ENCODE measurements at regions not wholly inside any gene's neighbourhood (a gene's known extent, or its start where the extent isn't known, plus 50 kb on each side); places are given as distances from the start of the nearest gene placed in this dataset.

GRCh38 chr6:14031516-14031915 lies 86.1 kb upstream of the CD83 start:
- ChIA-PET CTCF (interaction anchor here (0.7 to 1.2 kb wide), 4 partner anchors 9 to 35 kb away, joined by 3 to 6 read pairs (median 4); no protein-coding TSS in a partner anchor), POLR2A (interaction anchor here (0.6 kb wide), 1 partner anchor 85 kb away, joined by 3 read pairs; no protein-coding TSS in a partner anchor)
- TF ChIP-seq CTCF (IDR thresholded peaks at IDR 0.05; ENCODE audit: control extremely low read depth, extremely low read depth, low read depth, missing control alignments), result no peak
- DNase-seq (ENCODE audit: extremely low spot score), result no peak

DNA sequence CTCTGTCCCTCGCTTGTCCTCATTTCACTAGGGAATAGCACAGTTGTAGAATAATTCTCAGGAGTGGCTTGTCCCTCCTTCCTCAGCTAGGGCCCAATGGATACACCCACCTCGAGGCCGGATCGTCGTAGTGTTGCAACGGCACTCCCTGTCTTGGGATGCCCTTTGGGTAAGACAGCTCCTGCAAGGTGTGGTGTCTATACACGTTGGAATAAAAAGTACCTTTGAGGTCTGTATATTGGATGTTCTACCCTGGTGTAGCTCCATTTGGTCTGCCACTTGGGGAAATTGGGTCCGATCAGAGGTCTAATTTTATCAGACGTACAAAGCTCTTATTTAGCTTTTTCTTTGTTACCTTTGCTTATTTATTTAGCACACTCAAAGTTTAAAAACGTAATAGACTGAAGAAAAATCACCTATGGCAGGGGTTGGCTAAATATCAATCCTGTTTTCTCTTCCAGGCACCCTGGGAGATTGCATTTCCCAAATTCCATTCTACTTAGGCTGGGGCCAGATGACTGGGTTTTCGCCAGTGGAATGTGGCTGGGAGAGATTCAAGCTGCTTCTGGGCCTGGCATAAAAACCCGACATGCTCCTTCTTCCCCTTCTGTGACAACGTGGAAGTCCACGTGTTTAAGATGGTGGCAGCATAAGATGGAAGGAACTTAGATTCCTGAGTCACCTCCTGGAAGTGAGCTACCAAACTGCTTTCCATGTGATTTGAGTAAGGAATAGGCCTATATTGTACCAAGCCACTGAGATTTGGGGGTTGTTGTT lies 82.3 kb upstream of the CD83 start:
- POLR2A ChIA-PET, result no interaction called here

DNA sequence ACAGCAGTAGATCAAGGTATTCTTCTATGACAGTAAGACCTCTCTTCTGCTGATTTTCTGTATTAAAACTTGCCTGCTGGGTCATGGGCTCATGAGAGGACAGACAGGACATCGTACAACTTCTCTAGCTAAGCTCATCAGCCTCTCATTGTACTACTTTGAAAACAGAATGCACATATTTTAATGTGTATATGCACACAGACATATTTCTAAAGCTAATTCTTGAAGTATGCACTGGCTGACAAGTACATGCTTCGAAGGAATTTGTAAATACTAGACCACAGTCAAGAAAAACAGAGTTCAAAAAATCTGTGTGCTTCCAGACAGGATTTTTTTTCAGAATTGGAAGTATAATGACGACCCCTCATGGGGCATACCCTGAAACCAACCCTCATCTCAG lies 81.7 kb upstream of the CD83 start:
- no peak for DNase-seq (ENCODE audit: extremely low spot score)
- ChIA-PET CTCF (interaction anchor here (1.1 to 6.7 kb wide), 5 partner anchors 8 to 144 kb away, joined by 3 to 81 read pairs (median 11); no protein-coding TSS in a partner anchor), POLR2A (no interaction called here)
- TF ChIP-seq CTCF (IDR thresholded peaks at IDR 0.05; ENCODE audit: control extremely low read depth, extremely low read depth, low read depth, missing control alignments), result no peak

More for the DNA sequence above, 82.3 kb upstream of the CD83 start:
- DNase-seq (ENCODE audit: extremely low spot score), result no peak
- no peak for TF ChIP-seq CTCF (IDR thresholded peaks at IDR 0.05; ENCODE audit: control extremely low read depth, extremely low read depth, low read depth, missing control alignments)
- CTCF ChIA-PET, result interaction anchor here (1.1 to 6.7 kb wide), 5 partner anchors 9 to 143 kb away, joined by 3 to 81 read pairs (median 11); no protein-coding TSS in a partner anchor

DNA sequence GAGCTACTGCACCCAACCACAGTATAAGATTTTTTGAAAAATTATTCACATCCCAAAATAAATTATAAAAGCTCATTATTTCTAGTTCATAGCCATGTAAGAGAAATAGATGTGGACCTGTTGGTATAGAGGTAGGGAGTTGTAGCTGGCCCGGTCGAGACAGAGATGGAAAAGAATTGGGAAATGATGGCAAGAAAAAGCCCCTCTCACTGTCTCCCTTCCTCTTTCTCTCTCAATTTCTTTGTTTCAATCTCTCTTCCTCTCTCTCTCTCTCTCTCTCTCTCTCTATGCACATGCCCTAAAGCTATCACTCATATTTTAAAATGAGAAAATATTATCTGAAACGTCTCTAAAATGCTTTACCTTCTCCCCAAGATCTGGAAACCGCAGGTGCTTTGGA lies 80.7 kb upstream of the CD83 start:
- no peak for TF ChIP-seq CTCF (IDR thresholded peaks at IDR 0.05; ENCODE audit: control extremely low read depth, extremely low read depth, low read depth, missing control alignments)
- ChIA-PET POLR2A (interaction anchor here (0.7 kb wide), 1 partner anchor 162 kb away, joined by 6 read pairs; no protein-coding TSS in a partner anchor), CTCF (interaction anchor here (0.9 to 6.7 kb wide), 8 partner anchors 8 to 242 kb away, joined by 3 to 81 read pairs (median 12); no protein-coding TSS in a partner anchor)
- DNase-seq (ENCODE audit: extremely low spot score), result no peak

GRCh38 chr6:14037402-14038277 lies 79.9 kb upstream of the CD83 start:
- TF ChIP-seq CTCF (IDR thresholded peaks at IDR 0.05; ENCODE audit: control extremely low read depth, extremely low read depth, low read depth, missing control alignments), result no peak
- POLR2A ChIA-PET, result interaction anchor here (0.7 kb wide), 1 partner anchor 163 kb away, joined by 6 read pairs; no protein-coding TSS in a partner anchor
- DNase-seq (ENCODE audit: extremely low spot score), result no peak
- CTCF ChIA-PET, result interaction anchor here (0.9 to 6.7 kb wide), 12 partner anchors 8 to 242 kb away, joined by 3 to 81 read pairs (median 4); no protein-coding TSS in a partner anchor
